ENCODE measurements at regions not wholly inside any gene's neighbourhood (a gene's known extent, or its start where the extent isn't known, plus 50 kb on each side); places are given as distances from the start of the nearest gene placed in this dataset.

DNA sequence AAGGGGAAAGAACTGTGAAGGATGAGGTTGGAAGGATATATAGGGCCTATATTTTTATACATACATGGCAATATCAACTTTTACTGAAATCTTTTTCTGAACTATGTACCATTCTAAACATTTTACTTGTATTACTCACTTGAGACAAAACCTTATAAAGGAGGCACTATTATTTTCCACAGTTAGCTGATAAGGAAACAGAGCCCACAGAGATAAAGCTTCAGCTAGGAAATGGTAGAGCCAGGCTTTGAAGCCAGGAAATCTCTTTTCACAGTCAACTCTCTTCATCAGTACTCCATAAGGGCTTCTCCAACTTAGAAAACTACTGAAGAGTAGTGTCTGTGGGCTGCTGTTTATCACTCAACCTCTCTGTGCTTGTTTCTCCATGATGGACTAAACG, 613.7 kb downstream of the PRELID2 start:
- intact Hi-C loops (cut with micrococcal nuclease), result no loop called here
- Histone ChIP-seq H3K4me3 (no peak overlapping the region), H3K36me3 (ENCODE audit: control insufficient read depth, insufficient read depth, low read length) (no peaks in the 10 kb centered on the region), H4K20me1 (replicated peaks; ENCODE audit: control insufficient read depth, insufficient read depth, low read length) (no peaks in the 10 kb centered on the region), H3K9me1 (ENCODE audit: control insufficient read depth, insufficient read depth, low read length) (no peaks in the 10 kb centered on the region), H3K9ac (ENCODE audit: insufficient read depth in 1 of 2, low read depth in 2 of 2, low read length in 2 of 2) (no peak overlapping the region), H3K4me2 (ENCODE audit: insufficient read depth, low read length) (no peak overlapping the region), H3K4me1 (replicated peaks in 1 of 2; ENCODE audit: control insufficient read depth in 2 of 2, insufficient read depth in 2 of 2, low read length in 2 of 2) (no peaks in the 10 kb centered on the region), H3K27ac (ENCODE audit: extremely low read depth, low read depth, low read length) (no peak overlapping the region), H2AFZ (ENCODE audit: low read depth, low read length) (no peak overlapping the region), H3K27me3 (ENCODE audit: control insufficient read depth in 2 of 2, insufficient read depth in 2 of 2, low read length in 2 of 2) (no peaks in the 10 kb centered on the region), H3K9me3 (replicated peaks; ENCODE audit: control insufficient read depth, insufficient read depth, low read depth, low read length) (no peaks in the 10 kb centered on the region; the same call in 1 of the 2 replicates), H3K79me2 (ENCODE audit: control insufficient read depth, insufficient read depth, low read length) (no peaks in the 10 kb centered on the region)
- POLR2A ChIA-PET, result no interaction called here
- FAIRE-seq (no peak), ATAC-seq (no peak), DNase-seq (ENCODE audit: extremely low read depth in 1 of 4, low spot score in 3 of 4) (no peak)
- CTCF ChIA-PET (ENCODE audit: low intra/inter-chr PET ratio), result no interaction called here
- in situ Hi-C loops (cut with MboI), result no loop called here
- WGBS (ENCODE audit: insufficient coverage, low coverage, missing lambda C conversion rate), result 0% methylated on average over 1 of the region's 1 CpG
- BruUV-seq (replicated peaks), result no TSS peak
- TF ChIP-seq, protein P1, sequence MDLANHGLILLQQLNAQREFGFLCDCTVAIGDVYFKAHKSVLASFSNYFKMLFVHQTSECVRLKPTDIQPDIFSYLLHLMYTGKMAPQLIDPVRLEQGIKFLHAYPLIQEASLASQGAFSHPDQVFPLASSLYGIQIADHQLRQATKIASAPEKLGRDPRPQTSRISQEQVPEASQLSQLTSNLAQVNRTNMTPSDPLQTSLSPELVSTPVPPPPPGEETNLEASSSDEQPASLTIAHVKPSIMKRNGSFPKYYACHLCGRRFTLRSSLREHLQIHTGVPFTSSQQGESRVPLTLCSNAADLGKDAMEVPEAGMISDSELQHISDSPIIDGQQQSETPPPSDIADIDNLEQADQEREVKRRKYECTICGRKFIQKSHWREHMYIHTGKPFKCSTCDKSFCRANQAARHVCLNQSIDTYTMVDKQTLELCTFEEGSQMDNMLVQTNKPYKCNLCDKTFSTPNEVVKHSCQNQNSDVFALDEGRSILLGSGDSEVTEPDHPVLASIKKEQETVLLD (IDR thresholded peaks at IDR 0.05), result no peak
- TF ChIP-seq ZNF589 (CRISPR knock-in tag; IDR thresholded peaks at IDR 0.05; ENCODE audit: low read depth) (no peak), MED1 (CRISPR knock-in tag; IDR thresholded peaks at IDR 0.05; ENCODE audit: borderline replicate concordance) (no peak)
- TF ChIP-seq, protein P2, sequence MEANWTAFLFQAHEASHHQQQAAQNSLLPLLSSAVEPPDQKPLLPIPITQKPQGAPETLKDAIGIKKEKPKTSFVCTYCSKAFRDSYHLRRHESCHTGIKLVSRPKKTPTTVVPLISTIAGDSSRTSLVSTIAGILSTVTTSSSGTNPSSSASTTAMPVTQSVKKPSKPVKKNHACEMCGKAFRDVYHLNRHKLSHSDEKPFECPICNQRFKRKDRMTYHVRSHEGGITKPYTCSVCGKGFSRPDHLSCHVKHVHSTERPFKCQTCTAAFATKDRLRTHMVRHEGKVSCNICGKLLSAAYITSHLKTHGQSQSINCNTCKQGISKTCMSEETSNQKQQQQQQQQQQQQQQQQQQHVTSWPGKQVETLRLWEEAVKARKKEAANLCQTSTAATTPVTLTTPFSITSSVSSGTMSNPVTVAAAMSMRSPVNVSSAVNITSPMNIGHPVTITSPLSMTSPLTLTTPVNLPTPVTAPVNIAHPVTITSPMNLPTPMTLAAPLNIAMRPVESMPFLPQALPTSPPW (CRISPR knock-in tag; IDR thresholded peaks at IDR 0.05), result no peak

Data from K562 (cell line).